SU-DHL-6 (cell line): ENCODE measurements at regions not wholly inside any gene's neighbourhood (a gene's known extent, or its start where the extent isn't known, plus 50 kb on each side); places are given as distances from the start of the nearest gene placed in this dataset.

Experiments used
- EZH2phosphoT487 ChIP-seq: fragments of 200-600 bp; sonication (generic), shearing (Covaris generic); conservative IDR thresholded peaks from 2 replicates; pipeline ENCODE4 v1.6.1; 2018; ENCODE audit warnings: mild to moderate bottlenecking, antibody characterized with exemption, low read length, moderate library complexity, mixed read lengths
- TF ChIP-seq, protein P1 (sequence below): fragments of 200-600 bp; sonication (generic); IDR thresholded peaks from one replicate; pipeline ENCODE4 v1.5.1; 2017; ENCODE audit warnings: antibody characterized with exemption, mild to moderate bottlenecking, low read length, moderate library complexity; ENCODE audit not compliant: insufficient read depth, poor library complexity, severe bottlenecking

DNA sequence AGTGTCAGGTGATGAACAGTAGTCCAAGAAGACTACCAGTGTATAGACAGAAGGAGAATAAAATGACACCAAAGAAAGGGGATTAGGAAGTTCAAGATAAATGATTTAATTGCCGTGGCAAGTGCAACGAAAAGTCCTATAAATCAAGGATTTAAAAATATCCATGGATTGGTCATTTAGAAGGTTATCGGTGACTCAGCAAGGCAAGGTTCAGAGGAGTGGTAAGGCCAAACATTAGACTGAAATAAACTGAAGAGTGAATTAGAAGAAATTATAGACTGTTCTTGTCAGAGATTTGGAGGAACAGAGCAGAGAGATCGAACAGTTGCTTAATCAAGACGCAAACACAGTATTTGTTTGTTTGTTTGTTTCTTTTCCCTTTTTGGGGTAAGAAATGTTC lies 211.9 kb upstream of the KCNMB2 start:
- TF ChIP-seq, protein P1, sequence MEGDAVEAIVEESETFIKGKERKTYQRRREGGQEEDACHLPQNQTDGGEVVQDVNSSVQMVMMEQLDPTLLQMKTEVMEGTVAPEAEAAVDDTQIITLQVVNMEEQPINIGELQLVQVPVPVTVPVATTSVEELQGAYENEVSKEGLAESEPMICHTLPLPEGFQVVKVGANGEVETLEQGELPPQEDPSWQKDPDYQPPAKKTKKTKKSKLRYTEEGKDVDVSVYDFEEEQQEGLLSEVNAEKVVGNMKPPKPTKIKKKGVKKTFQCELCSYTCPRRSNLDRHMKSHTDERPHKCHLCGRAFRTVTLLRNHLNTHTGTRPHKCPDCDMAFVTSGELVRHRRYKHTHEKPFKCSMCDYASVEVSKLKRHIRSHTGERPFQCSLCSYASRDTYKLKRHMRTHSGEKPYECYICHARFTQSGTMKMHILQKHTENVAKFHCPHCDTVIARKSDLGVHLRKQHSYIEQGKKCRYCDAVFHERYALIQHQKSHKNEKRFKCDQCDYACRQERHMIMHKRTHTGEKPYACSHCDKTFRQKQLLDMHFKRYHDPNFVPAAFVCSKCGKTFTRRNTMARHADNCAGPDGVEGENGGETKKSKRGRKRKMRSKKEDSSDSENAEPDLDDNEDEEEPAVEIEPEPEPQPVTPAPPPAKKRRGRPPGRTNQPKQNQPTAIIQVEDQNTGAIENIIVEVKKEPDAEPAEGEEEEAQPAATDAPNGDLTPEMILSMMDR: no peak
- no peak for TF ChIP-seq EZH2phosphoT487
